Fibroblast of villous mesenchyme (primary cell): ENCODE measurements at regions not wholly inside any gene's neighbourhood (a gene's known extent, or its start where the extent isn't known, plus 50 kb on each side); places are given as distances from the start of the nearest gene placed in this dataset.
"Not testable (repeated sequence)": the region's sequence is repeated elsewhere in the genome, so short reads cannot be mapped to it uniquely, and the experiment has no call there.

Experiments
- DNase-seq: peaks from one replicate; pipeline ENCODE4 v3.0.0-alpha.2; 2010; ENCODE audit warnings: low read depth
- H3K4me3 ChIP-seq: 2 replicates; pipeline ENCODE4 v1.5.1; 2011; ENCODE audit warnings: low read depth, mild to moderate bottlenecking, low read length
- CTCF ChIP-seq: IDR thresholded peaks from 2 replicates; pipeline ENCODE4 v1.5.1; 2012; ENCODE audit warnings: low read depth, mild to moderate bottlenecking, low read length; ENCODE audit not compliant: insufficient read depth

GRCh38 chr10:118969014-118969413 lies 60.5 kb upstream of the NANOS1 start:
- no peak for DNase-seq
- TF ChIP-seq CTCF: no peak
- H3K4me3 ChIP-seq: no peak overlapping the region

- no peak for DNase-seq
- no peak overlapping the region for H3K4me3 ChIP-seq
- TF ChIP-seq CTCF: no peak
Measured at GRCh38 chr10:118970770-118971169, 58.7 kb upstream of the NANOS1 start.

- DNase-seq: peak; percentile 23
- no peak overlapping the region for H3K4me3 ChIP-seq
- TF ChIP-seq CTCF: peak; percentile 27
Measured at GRCh38 chr10:118971187-118971586, 58.3 kb upstream of the NANOS1 start.

- no peak for DNase-seq
- H3K4me3 ChIP-seq: no peak overlapping the region
- no peak for TF ChIP-seq CTCF
Measured at GRCh38 chr10:118971876-118972275, 57.6 kb upstream of the NANOS1 start.

GRCh38 chr10:118973744-118974143 lies 55.8 kb upstream of the NANOS1 start:
- no peak for TF ChIP-seq CTCF
- H3K4me3 ChIP-seq: no peak overlapping the region
- DNase-seq: no peak

- no peak for DNase-seq
- no peak overlapping the region for H3K4me3 ChIP-seq
- no peak for TF ChIP-seq CTCF
Measured at GRCh38 chr10:118974951-118975350, 54.6 kb upstream of the NANOS1 start.

GRCh38 chr10:118976219-118976618 lies 53.3 kb upstream of the NANOS1 start:
- DNase-seq, H3K4me3 ChIP-seq: not testable (repeated sequence)
